ENCODE measurements at regions not wholly inside any gene's neighbourhood (a gene's known extent, or its start where the extent isn't known, plus 50 kb on each side); places are given as distances from the start of the nearest gene placed in this dataset.

DNA sequence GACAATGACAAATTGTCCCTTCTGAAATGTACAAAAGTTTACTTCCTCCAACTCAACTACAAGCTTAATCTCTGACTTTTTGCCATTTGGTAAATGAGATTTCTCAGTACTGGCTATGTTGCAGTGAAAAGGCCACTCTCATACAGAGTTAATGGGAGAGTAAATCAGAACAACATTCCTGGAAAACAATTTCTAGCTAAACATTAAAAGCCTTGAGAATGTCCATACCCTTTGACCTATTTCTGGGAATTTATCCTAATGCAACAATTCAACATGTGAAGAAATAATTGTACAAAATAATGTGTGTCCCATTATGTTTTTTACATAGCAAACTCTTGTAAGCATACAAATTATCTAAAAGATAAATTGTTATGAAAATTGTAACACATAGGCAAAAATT, 56.3 kb upstream of the SPEF2 start:
- TF ChIP-seq, protein P1, sequence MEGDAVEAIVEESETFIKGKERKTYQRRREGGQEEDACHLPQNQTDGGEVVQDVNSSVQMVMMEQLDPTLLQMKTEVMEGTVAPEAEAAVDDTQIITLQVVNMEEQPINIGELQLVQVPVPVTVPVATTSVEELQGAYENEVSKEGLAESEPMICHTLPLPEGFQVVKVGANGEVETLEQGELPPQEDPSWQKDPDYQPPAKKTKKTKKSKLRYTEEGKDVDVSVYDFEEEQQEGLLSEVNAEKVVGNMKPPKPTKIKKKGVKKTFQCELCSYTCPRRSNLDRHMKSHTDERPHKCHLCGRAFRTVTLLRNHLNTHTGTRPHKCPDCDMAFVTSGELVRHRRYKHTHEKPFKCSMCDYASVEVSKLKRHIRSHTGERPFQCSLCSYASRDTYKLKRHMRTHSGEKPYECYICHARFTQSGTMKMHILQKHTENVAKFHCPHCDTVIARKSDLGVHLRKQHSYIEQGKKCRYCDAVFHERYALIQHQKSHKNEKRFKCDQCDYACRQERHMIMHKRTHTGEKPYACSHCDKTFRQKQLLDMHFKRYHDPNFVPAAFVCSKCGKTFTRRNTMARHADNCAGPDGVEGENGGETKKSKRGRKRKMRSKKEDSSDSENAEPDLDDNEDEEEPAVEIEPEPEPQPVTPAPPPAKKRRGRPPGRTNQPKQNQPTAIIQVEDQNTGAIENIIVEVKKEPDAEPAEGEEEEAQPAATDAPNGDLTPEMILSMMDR (IDR thresholded peaks at IDR 0.05): no peak
- no peak for TF ChIP-seq POLR2A (IDR thresholded peaks at IDR 0.05)
- ATAC-seq (no peak), DNase-seq (no peak)
- Histone ChIP-seq H3K4me3 (no peak overlapping the region), H3K27ac (no peak overlapping the region), H3K9me3 (peaks cover 0 to 10% (median 3%) of the 10 kb centered on the region in 4 donors), H3K27me3 (no peaks in the 10 kb centered on the region), H3K4me1 (no peaks in the 10 kb centered on the region), H3K36me3 (no peaks in the 10 kb centered on the region)
- intact Hi-C loops (cut with DNase I): no loop called here

DNA sequence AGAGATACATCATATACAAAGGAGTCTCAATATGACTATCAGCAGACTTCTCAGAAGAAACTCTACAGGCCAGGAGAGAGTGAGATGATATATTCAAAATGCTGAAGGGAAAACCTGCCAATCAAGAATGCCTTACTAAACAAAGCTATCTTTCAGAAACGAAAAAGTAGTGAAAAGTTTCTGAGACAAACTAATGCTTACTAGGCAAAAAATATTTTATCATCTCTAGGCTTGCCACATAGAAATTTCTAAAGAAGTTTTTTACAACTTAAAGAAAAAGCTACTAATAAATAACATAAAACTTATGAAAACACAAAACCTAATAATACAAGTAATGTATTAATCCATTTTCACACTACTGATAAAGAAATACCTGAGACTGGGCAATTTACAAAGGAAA, 59.9 kb upstream of the SPEF2 start:
- H3K9me3 ChIP-seq: peaks cover 0 to 10% (median 3%) of the 10 kb centered on the region in 4 donors

DNA sequence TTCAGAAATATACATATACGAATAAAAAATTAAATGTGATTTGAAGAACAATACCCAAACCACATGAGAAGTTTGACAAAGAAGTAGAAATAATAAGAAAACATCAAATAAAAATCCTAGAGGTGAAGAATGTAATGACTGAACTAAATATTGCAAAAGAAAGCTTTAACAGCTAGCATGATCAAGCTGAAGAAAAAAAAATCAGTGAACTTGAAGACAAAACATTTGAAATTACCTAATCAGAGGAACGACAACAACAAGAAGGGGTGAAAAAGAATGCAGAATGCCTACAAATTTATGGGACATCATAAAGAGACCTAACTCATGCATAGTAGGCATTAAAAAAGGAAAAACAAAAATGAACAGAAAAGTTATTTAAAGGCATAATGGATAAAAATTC, 60.5 kb upstream of the SPEF2 start:
- 67% methylated on average over 2 of the region's 2 CpGs for WGBS (ENCODE audit: insufficient coverage, low coverage, low lambda C conversion rate, missing lambda C conversion rate)
- Histone ChIP-seq H3K27me3 (no peaks in the 10 kb centered on the region), H3K27ac (no peak overlapping the region), H3K4me3 (no peak overlapping the region), H3K4me1 (no peaks in the 10 kb centered on the region), H3K9me3 (peaks cover 0 to 10% (median 3%) of the 10 kb centered on the region in 4 donors), H3K36me3 (no peaks in the 10 kb centered on the region)
- TF ChIP-seq POLR2A (IDR thresholded peaks at IDR 0.05): no peak
- TF ChIP-seq, protein P1 (IDR thresholded peaks at IDR 0.05): no peak
- ATAC-seq: no peak
- no peak for DNase-seq
- intact Hi-C loops (cut with DNase I): no loop called here

More for the DNA sequence above, 59.9 kb upstream of the SPEF2 start:
- DNase-seq: no peak
- intact Hi-C loops (cut with DNase I): no loop called here
- no peak for ATAC-seq
- Histone ChIP-seq H3K4me1 (no peaks in the 10 kb centered on the region), H3K27me3 (no peaks in the 10 kb centered on the region), H3K4me3 (no peak overlapping the region), H3K27ac (no peak overlapping the region), H3K36me3 (no peaks in the 10 kb centered on the region)
- no peak for TF ChIP-seq POLR2A (IDR thresholded peaks at IDR 0.05)
- TF ChIP-seq, protein P1 (IDR thresholded peaks at IDR 0.05): no peak
- WGBS (ENCODE audit: insufficient coverage, low coverage, low lambda C conversion rate, missing lambda C conversion rate): 77% methylated on average over 1 of the region's 1 CpG

DNA sequence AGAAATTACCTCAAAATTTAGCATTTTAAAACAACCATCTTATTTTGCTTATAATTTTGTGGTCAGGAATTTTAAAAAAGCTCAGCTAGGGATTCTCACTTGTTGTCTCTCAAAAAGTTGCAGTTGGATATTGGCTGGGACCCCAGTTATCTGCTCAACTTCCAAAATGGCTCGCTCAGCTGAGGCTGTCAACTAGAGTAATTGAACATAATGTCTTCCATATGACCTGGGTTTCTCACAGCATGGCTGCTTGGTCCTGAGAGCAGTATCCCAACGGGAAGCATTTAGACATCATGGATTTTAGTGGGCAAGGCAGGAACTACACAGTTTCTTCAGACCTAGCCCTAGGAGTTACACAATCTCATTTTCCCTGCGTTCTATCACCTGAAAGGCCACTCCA, 63.6 kb upstream of the SPEF2 start:
- Histone ChIP-seq H3K27ac (no peak overlapping the region), H3K36me3 (no peaks in the 10 kb centered on the region), H3K4me3 (no peak overlapping the region), H3K9me3 (peaks cover 0 to 10% (median 3%) of the 10 kb centered on the region in 4 donors), H3K4me1 (no peaks in the 10 kb centered on the region), H3K27me3 (no peaks in the 10 kb centered on the region)
- no peak for TF ChIP-seq POLR2A (IDR thresholded peaks at IDR 0.05)
- TF ChIP-seq, protein P1 (IDR thresholded peaks at IDR 0.05): no peak
- intact Hi-C loops (cut with DNase I): no loop called here
- no peak for DNase-seq
- WGBS (ENCODE audit: insufficient coverage, low coverage, low lambda C conversion rate, missing lambda C conversion rate): 79% methylated on average over 3 of the region's 3 CpGs
- no peak for ATAC-seq

DNA sequence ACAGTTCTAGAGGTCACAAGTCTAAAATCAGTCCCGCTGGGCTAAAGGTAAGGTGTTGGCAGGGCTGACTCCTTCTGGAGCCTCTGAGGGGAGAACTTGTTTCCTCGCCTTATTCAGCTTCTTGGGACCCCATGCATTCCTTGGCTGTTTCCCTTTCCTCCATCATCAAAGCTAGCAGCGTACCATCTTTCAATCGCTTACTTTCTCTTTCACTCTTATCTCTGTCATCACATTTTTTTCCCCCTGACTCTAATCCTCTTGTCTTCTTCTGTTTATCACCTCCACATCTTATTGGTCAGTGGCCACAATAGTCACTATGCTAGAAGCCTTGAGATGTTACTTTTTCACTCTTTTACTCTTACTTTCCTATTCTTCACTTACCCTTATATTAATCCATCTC, 72.5 kb upstream of the SPEF2 start:
- no peak overlapping the region for H3K4me3 ChIP-seq
- no peaks in the 10 kb centered on the region for H3K36me3 ChIP-seq
- DNase-seq (no peak), ATAC-seq (no peak)
- no peak overlapping the region for H3K27ac ChIP-seq
- 70% methylated on average over 2 of the region's 4 CpGs for WGBS (ENCODE audit: insufficient coverage, low coverage, low lambda C conversion rate, missing lambda C conversion rate)
- no peaks in the 10 kb centered on the region for H3K27me3 ChIP-seq
- H3K4me1 ChIP-seq: no peaks in the 10 kb centered on the region
- H3K9me3 ChIP-seq: no peaks in the 10 kb centered on the region
- intact Hi-C loops (cut with DNase I): no loop called here
- TF ChIP-seq POLR2A (IDR thresholded peaks at IDR 0.05): no peak
